HG03280 (cell line): ENCODE measurements at regions not wholly inside any gene's neighbourhood (a gene's known extent, or its start where the extent isn't known, plus 50 kb on each side); places are given as distances from the start of the nearest gene placed in this dataset.
"Not testable (repeated sequence)": the region's sequence is repeated elsewhere in the genome, so short reads cannot be mapped to it uniquely, and the experiment has no call there.

ENCODE experiments used
- ATAC-seq: cut with Tn5 transposase; IDR thresholded peaks from one replicate; pipeline ENCODE4 v1.9.1; 2021; ENCODE audit warnings: mild to moderate bottlenecking, moderate library complexity; ENCODE audit not compliant: unreplicated experiment

DNA sequence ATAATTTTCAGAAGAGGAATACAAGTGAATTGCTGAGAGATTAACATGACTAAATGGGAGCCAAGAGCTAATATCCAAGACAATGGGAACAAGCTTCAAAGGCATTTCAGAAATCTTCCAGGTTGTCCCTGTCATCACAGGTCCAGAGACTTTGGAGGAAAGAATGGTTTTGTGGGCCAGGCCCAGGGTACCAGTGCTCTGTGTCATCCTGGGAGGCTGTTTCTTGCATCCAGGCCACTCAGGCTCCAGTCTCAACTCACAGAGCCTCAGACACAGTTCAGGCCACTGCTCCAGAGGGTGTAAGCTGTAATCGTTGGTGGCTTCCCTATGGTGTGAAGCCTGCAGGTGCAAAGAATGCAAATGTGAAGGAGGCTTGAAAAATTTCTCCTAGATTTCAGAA, 170.4 kb upstream of the NRG3 start:
- no peak for ATAC-seq

- ATAC-seq = no peak
Measured at GRCh38 chr10:81708416-81708815, 166.6 kb upstream of the NRG3 start.

DNA sequence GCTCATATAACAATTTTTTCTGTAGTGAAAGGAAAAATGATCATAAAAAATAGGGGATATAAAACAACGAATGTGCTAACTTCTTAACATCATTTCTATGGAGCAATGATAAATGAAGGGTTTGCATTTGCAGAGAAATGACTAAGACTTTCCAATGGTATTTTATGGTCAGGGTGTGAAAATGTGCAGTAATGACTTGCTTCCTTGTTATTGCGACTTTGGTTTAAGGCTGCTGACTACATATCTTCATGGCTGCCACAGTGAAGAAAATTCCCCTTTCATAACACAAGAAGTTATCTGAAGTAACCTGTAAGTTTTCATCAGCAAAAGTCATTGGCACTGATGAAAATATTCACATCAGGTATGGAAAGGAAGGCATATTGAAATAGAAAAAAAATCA, 166.1 kb upstream of the NRG3 start:
- no peak for ATAC-seq

DNA sequence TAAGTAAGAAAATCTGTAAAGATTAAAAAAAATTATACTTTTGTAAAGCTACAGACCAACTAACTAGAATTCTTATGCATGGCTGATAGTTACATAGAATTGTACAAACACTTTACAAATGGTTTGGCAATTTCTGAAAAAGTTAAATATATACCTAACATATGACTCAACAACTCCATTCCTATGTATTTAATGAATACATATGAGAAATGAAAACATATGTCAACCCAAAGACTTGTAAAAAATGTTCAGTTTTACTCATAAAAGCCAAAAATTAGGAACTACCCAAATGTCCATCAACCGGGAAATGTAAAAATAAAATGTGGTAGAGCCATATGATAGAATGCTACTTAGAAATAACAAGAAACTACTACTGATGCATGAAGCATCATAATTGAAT, 152.6 kb upstream of the NRG3 start:
- ATAC-seq = no peak

DNA sequence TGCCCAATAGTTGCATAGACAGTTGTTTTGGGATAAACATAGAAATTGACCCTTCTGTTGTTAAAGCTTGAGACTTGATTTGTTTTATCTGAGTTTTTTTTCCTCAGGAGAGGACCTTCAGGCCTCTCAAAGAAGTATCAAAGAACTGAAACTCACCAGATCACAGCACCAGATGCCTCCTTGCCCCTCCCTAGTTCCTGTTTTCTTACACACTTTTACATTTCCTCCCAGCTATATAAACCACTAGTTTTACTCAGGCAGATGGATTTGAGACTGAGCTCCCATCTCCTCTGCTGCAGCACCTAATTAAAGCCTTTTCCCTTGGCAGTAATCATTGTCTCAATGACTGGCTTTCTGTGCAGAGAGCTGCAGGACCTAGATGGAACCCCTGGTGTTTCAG, 150.6 kb upstream of the NRG3 start:
- no peak for ATAC-seq

- ATAC-seq = no peak
Measured at GRCh38 chr10:81725851-81726250, 149.1 kb upstream of the NRG3 start.

DNA sequence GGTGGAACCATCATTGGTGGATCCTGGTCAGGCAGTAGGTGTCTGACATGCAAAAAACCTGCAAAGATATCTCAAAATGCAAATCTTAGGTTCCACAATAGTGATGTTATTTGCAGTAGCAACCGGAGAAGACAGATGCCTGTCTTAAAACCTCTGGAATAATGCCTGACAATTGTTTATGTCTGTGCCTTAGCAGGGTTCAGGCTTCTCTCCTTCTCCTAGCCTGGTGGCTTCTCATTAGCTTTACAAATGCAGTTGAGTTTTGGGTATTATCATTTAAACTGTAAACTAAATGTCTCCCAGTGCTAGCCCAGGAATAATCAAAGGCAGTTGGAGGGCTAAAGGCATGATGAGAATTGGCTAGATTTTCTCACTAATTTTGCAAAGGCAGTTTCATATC, 146.3 kb upstream of the NRG3 start:
- ATAC-seq = no peak

DNA sequence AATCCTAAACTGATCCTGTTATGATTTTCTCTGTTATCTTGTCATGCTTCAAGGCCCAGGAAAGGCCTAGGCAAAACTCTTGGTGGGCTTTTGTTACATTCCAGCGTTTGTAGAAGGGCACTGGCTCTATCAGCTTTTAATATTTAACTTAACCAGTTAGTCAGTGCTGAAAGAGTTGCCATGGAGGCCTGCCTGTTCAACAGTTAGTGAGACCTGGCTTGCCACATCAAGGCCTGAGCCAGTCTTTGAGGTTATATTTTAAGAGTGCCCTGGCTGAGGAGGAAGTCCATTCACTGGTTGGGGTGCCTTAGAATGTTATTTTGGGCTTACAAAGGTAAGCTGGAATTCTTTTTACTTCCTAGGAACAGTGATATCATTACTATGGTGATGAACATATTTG, 144.1 kb upstream of the NRG3 start:
- ATAC-seq = no peak

- no peak for ATAC-seq
Measured at GRCh38 chr10:81733542-81733941, 141.5 kb upstream of the NRG3 start.

- ATAC-seq = not testable (repeated sequence)
Measured at GRCh38 chr10:81735167-81735566, 139.8 kb upstream of the NRG3 start.

DNA sequence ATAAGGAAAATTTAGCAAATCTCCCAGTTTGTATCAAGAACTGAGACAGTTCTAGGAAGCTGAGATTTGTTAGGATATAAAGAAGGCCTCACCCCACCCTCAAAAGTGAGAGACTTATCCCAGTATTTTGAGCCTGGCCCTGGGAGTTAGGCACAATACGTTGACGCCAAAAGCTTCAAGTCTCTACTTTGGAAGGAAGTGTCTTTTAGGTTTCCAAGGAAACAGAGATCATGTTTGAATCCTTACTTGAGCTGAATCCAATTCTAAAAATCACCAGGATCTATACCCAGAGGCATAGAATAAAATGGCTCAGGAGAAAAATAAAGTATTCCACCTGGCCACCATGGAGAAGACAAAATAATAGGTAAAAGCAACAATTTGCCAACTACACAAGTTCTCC, 115.9 kb upstream of the NRG3 start:
- ATAC-seq = no peak

DNA sequence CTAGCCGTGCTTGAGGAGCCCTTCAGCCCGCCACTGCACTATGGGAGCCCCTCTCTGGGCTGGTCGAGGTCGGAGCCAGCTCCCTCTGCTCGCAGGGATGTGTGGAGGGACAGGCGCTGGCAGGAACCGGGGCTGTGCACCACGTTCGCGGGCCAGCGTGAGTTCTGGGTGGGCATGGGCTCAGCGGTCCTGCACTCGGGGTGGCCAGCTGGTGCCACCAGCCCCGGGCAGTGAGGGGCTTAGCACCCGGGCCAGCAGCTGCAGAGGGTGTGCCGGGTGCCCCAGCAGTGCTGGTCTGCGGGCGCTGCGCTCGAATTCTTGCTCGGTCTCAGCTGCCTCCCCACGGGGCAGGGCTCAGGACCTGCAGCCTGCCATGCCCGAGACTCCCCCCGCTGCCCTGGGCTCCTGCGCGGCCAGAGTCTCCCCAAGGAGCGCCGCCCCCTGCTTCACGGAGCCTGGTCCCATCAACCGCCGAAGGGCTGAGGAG, 90.8 kb upstream of the NRG3 start:
- ATAC-seq = no peak

GRCh38 chr10:81792729-81793128, 82.3 kb upstream of the NRG3 start:
- ATAC-seq = no peak

DNA sequence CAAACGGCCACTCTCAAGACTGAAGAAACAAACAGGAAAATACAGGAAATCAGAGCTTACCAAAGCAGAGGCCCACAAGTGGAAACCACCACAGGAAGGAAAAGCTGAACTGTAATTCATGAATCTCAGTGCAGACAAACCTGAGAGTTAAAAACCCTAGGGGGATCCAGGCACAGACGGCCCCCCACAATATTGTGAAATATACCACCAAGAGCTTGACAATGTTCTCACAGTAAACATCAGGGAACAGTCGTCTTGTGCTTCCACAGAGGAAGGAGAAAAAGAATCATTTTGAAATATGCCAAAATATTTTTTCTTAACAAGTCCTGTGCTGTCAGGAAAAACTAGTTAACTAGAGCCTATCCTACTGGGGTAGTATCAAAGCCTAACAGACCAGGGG, 68.2 kb upstream of the NRG3 start:
- ATAC-seq = no peak

GRCh38 chr10:81814842-81815241, 60.2 kb upstream of the NRG3 start:
- no peak for ATAC-seq

DNA sequence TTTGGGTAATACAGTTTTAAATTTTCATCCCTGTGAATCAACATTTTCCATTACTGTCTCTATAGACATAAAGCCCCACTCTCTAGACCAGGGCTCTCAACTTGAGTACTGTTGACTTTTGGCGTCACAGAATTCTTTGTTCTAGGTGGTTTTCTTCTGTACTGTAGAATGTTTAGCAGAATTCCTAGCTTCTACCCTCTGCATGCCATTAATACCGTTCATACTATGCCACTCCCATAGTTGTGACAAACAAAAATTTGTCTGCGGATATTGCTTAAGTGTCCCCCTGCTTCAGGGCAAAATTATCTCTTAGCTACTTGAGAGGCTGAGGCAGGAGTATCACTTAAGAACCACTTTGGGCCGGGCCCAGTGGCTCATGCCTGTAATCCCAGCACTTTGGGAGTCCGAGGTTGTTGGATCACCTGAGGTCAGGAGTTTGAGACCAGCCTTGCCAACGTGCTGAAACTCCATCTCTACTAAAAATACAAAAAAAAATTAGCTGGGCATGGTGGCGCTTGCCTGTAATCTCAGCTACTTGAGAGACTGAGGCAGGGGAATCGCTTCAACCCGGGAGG, 57.3 kb upstream of the NRG3 start:
- ATAC-seq = no peak

GRCh38 chr10:81820418-81820817, 54.6 kb upstream of the NRG3 start:
- ATAC-seq = no peak
